WTC11 (cell line): ENCODE measurements at regions not wholly inside any gene's neighbourhood (a gene's known extent, or its start where the extent isn't known, plus 50 kb on each side); places are given as distances from the start of the nearest gene placed in this dataset.

ENCODE experiments used
- CBFB ChIP-seq: sonication (generic); formaldehyde crosslinking; IDR thresholded peaks from 2 replicates; pipeline ENCODE4 v1.8.1; 2022; ENCODE audit warnings: mild to moderate bottlenecking, low read depth, missing genetic modification reagents
- CREB1 ChIP-seq: sonication (generic); formaldehyde crosslinking; IDR thresholded peaks from 2 replicates; pipeline ENCODE4 v1.8.0; 2023; ENCODE audit warnings: mild to moderate bottlenecking, missing genetic modification reagents
- CTCF ChIP-seq: fragments of 200-600 bp; IDR thresholded peaks from 2 replicates; pipeline ENCODE4 v1.8.0; 2022; ENCODE audit warnings: antibody characterized with exemption
- E2F4 ChIP-seq: sonication (generic); formaldehyde crosslinking; IDR thresholded peaks from 2 replicates; pipeline ENCODE4 v1.8.1; 2022; ENCODE audit warnings: low read depth, mild to moderate bottlenecking, moderate library complexity, missing genetic modification reagents, borderline replicate concordance
- ESRRA ChIP-seq: sonication (generic); formaldehyde crosslinking; IDR thresholded peaks from 2 replicates; pipeline ENCODE4 v1.8.1; 2022; ENCODE audit warnings: mild to moderate bottlenecking, missing genetic modification reagents, borderline replicate concordance
- FOXK1 ChIP-seq: sonication (generic); formaldehyde crosslinking; IDR thresholded peaks from 2 replicates; pipeline ENCODE4 v1.8.0; 2022; ENCODE audit warnings: mild to moderate bottlenecking, moderate library complexity, missing genetic modification reagents
- KAT7 ChIP-seq: sonication (generic); formaldehyde crosslinking; IDR thresholded peaks from 2 replicates; pipeline ENCODE4 v1.8.1; 2023; ENCODE audit warnings: missing genetic modification reagents, mild to moderate bottlenecking, borderline replicate concordance
- MAX ChIP-seq: sonication (generic); formaldehyde crosslinking; IDR thresholded peaks from 2 replicates; pipeline ENCODE4 v1.8.0; 2022; ENCODE audit warnings: mild to moderate bottlenecking, missing genetic modification reagents
- MYBL2 ChIP-seq: sonication (generic); formaldehyde crosslinking; IDR thresholded peaks from 2 replicates; pipeline ENCODE4 v1.8.1; 2023; ENCODE audit warnings: mild to moderate bottlenecking, moderate library complexity, missing genetic modification reagents
- NFYB ChIP-seq: sonication (generic); formaldehyde crosslinking; conservative IDR thresholded peaks from 2 replicates; pipeline ENCODE4 v1.8.0; 2022; ENCODE audit warnings: low read depth, missing genetic modification reagents
- PREB ChIP-seq: sonication (generic); formaldehyde crosslinking; IDR thresholded peaks from 2 replicates; pipeline ENCODE4 v1.8.1; 2022; ENCODE audit warnings: mild to moderate bottlenecking, missing genetic modification reagents, moderate library complexity, borderline replicate concordance
- SP1 ChIP-seq: sonication (generic); formaldehyde crosslinking; conservative IDR thresholded peaks from 2 replicates; pipeline ENCODE4 v1.8.1; 2022; ENCODE audit warnings: missing genetic modification reagents
- ZNF232 ChIP-seq: sonication (generic); formaldehyde crosslinking; IDR thresholded peaks from 2 replicates; pipeline ENCODE4 v1.8.0; 2022; ENCODE audit warnings: mild to moderate bottlenecking, missing genetic modification reagents

- no peak for TF ChIP-seq CREB1
- no peak for TF ChIP-seq ZNF232 (CRISPR knock-in tag)
- no peak for TF ChIP-seq SP1 (CRISPR knock-in tag)
- no peak for TF ChIP-seq NFYB
- TF ChIP-seq CTCF: no peak
- TF ChIP-seq ESRRA: no peak
- TF ChIP-seq FOXK1 (CRISPR knock-in tag): no peak
- no peak for TF ChIP-seq PREB (CRISPR knock-in tag)
- no peak for TF ChIP-seq CBFB (CRISPR knock-in tag)
- TF ChIP-seq MAX (CRISPR knock-in tag): no peak
- no peak for TF ChIP-seq E2F4
- no peak for TF ChIP-seq KAT7 (CRISPR knock-in tag)
- no peak for TF ChIP-seq MYBL2
Observed at GRCh38 chr12:130219929-130220705, 57.9 kb downstream of the FZD10 start.
